Neural cell (in vitro differentiated cells): ENCODE measurements at regions not wholly inside any gene's neighbourhood (a gene's known extent, or its start where the extent isn't known, plus 50 kb on each side); places are given as distances from the start of the nearest gene placed in this dataset.

ENCODE experiments used
- H2AFZ ChIP-seq: fragments of 200-600, 300-800 bp; sonication (generic), shearing (Covaris generic); 2 replicates; pipeline ENCODE4 v1.6.0; 2014; ENCODE audit warnings: low read depth, mild to moderate bottlenecking, antibody characterized with exemption, low read length, moderate library complexity
- H3F3A ChIP-seq: fragments of 200-600 bp; shearing (Covaris generic); 2 replicates; pipeline ENCODE4 v1.6.1; 2016; ENCODE audit warnings: mild to moderate bottlenecking, moderate library complexity, mixed read lengths, antibody characterized with exemption, low read length; ENCODE audit not compliant: insufficient read depth, poor library complexity, severe bottlenecking
- H3K27ac ChIP-seq: fragments of 200-600, 300-800 bp; sonication (generic), shearing (Covaris generic); 2 replicates; pipeline ENCODE4 v1.5.1; 2014; ENCODE audit warnings: mild to moderate bottlenecking, low read length, moderate library complexity
- H3K27me3 ChIP-seq: fragments of 300-800, 200-600 bp; sonication (generic), shearing (Covaris generic); 2 replicates; pipeline ENCODE4 v1.6.0; 2014; ENCODE audit warnings: mild to moderate bottlenecking, low read depth, low read length, moderate library complexity; ENCODE audit not compliant: insufficient read depth
- H3K36me3 ChIP-seq: fragments of 300-800, 200-600 bp; sonication (generic), shearing (Covaris generic); 2 replicates; pipeline ENCODE4 v1.5.1; 2014; ENCODE audit warnings: mild to moderate bottlenecking, antibody characterized with exemption, low read length, moderate library complexity; ENCODE audit not compliant: insufficient read depth
- H3K4me2 ChIP-seq: fragments of 300-800, 200-600 bp; sonication (generic), shearing (Covaris generic); 2 replicates; pipeline ENCODE4 v1.6.0; 2014; ENCODE audit warnings: mild to moderate bottlenecking, low read length
- H3K4me3 ChIP-seq: fragments of 300-800, 200-600 bp; sonication (generic), shearing (Covaris generic); 2 replicates; pipeline ENCODE4 v1.5.1; 2014; ENCODE audit warnings: mild to moderate bottlenecking, low read length, moderate library complexity
- H3K79me2 ChIP-seq: fragments of 200-600 bp; shearing (Covaris generic); replicated peaks from 2 replicates; pipeline ENCODE4 v1.6.0; 2014; ENCODE audit warnings: mild to moderate bottlenecking, low read length, moderate library complexity; ENCODE audit not compliant: insufficient read depth
- H3K9ac ChIP-seq: fragments of 300-800, 200-600 bp; sonication (generic), shearing (Covaris generic); 2 replicates; pipeline ENCODE4 v1.6.1; 2016; ENCODE audit warnings: mild to moderate bottlenecking, low read length, mixed read lengths
- H3K9me2 ChIP-seq: fragments of 200-600 bp; shearing (Covaris generic); 2 replicates; pipeline ENCODE4 v1.6.1; 2016; ENCODE audit warnings: mild to moderate bottlenecking, low read length, mixed read lengths; ENCODE audit not compliant: insufficient read depth
- H3K9me3 ChIP-seq: fragments of 200-600, 300-800 bp; sonication (generic), shearing (Covaris generic); 2 replicates; pipeline ENCODE4 v1.6.1; 2016; ENCODE audit warnings: mild to moderate bottlenecking, mixed run types, low read length, moderate library complexity, mixed read lengths
- H4K20me1 ChIP-seq: fragments of 200-600 bp; shearing (Covaris generic); 2 replicates; pipeline ENCODE4 v1.6.1; 2016; ENCODE audit warnings: mild to moderate bottlenecking, mixed run types; ENCODE audit not compliant: insufficient read depth
- CTCF ChIP-seq: fragments of 450-650 bp; IDR thresholded peaks from 2 replicates; pipeline ENCODE4 v1.5.1; 2014; ENCODE audit warnings: antibody characterized with exemption, mild to moderate bottlenecking, moderate library complexity; ENCODE audit not compliant: poor library complexity, severe bottlenecking
- EP300 ChIP-seq: fragments of 450-650 bp; conservative IDR thresholded peaks from 2 replicates; pipeline ENCODE4 v1.6.1; 2014; ENCODE audit warnings: antibody characterized with exemption, mild to moderate bottlenecking, moderate library complexity; ENCODE audit not compliant: poor library complexity, severe bottlenecking
- EZH2 ChIP-seq: fragments of 200-600, 300-800 bp; shearing (Covaris generic), sonication (generic); IDR thresholded peaks from 2 replicates; pipeline ENCODE4 v1.6.1; 2014; ENCODE audit warnings: antibody characterized with exemption, low read length, borderline replicate concordance, mild to moderate bottlenecking; ENCODE audit not compliant: insufficient read depth, poor library complexity, severe bottlenecking
- MXI1 ChIP-seq: fragments of 450-650 bp; conservative IDR thresholded peaks from 2 replicates; pipeline ENCODE4 v1.6.1; 2014; ENCODE audit warnings: antibody characterized with exemption, mild to moderate bottlenecking; ENCODE audit not compliant: poor library complexity, severe bottlenecking
- POLR2AphosphoS5 ChIP-seq: IDR thresholded peaks from 2 replicates; pipeline ENCODE4 v1.6.1; 2012
- RAD21 ChIP-seq: fragments of 450-650 bp; conservative IDR thresholded peaks from 2 replicates; pipeline ENCODE4 v1.6.1; 2014; ENCODE audit warnings: antibody characterized with exemption, mild to moderate bottlenecking, moderate library complexity
- REST ChIP-seq: IDR thresholded peaks from 2 replicates; pipeline ENCODE4 v1.6.1; 2012; ENCODE audit warnings: borderline replicate concordance
- SMC3 ChIP-seq: fragments of 450-650 bp; conservative IDR thresholded peaks from 2 replicates; pipeline ENCODE4 v1.6.1; 2014; ENCODE audit warnings: antibody characterized with exemption, mild to moderate bottlenecking, moderate library complexity; ENCODE audit not compliant: poor library complexity
- TAF1 ChIP-seq: IDR thresholded peaks from 2 replicates; pipeline ENCODE4 v1.6.1; 2012; ENCODE audit warnings: low read depth

- TF ChIP-seq CTCF (no peak), SMC3 (no peak), EZH2 (no peak), MXI1 (no peak), REST (no peak), EP300 (no peak), TAF1 (no peak), POLR2AphosphoS5 (no peak), RAD21 (no peak)
- no peaks in the 10 kb centered on the region for H4K20me1 ChIP-seq
- H3K4me3 ChIP-seq, result no peak overlapping the region
- no peaks in the 10 kb centered on the region for H3K9me2 ChIP-seq
- H2AFZ ChIP-seq, result no peak overlapping the region
- no peaks in the 10 kb centered on the region for H3K27me3 ChIP-seq
- H3K27ac ChIP-seq, result no peak overlapping the region
- no peak overlapping the region for H3K9ac ChIP-seq
- H3K4me2 ChIP-seq, result no peak overlapping the region
- no peaks in the 10 kb centered on the region for H3K9me3 ChIP-seq
- H3F3A ChIP-seq, result no peaks in the 10 kb centered on the region
- no peaks in the 10 kb centered on the region for H3K36me3 ChIP-seq
- no peaks in the 10 kb centered on the region for H3K79me2 ChIP-seq
These were observed 107.6 kb upstream of the STK26 start for GRCh38 chrX:131915488-131915887.

- no peaks in the 10 kb centered on the region for H3K79me2 ChIP-seq
- no peak overlapping the region for H3K4me2 ChIP-seq
- H3K9me3 ChIP-seq, result no peaks in the 10 kb centered on the region
- H3F3A ChIP-seq, result no peaks in the 10 kb centered on the region
- H3K27ac ChIP-seq, result no peak overlapping the region
- no peaks in the 10 kb centered on the region for H4K20me1 ChIP-seq
- no peak overlapping the region for H2AFZ ChIP-seq
- TF ChIP-seq SMC3 (no peak), MXI1 (no peak), CTCF (no peak), EP300 (no peak), POLR2AphosphoS5 (no peak), RAD21 (no peak), TAF1 (no peak), EZH2 (no peak), REST (no peak)
- H3K27me3 ChIP-seq, result no peaks in the 10 kb centered on the region
- no peak overlapping the region for H3K9ac ChIP-seq
- H3K4me3 ChIP-seq, result no peak overlapping the region
- H3K9me2 ChIP-seq, result no peaks in the 10 kb centered on the region
- H3K36me3 ChIP-seq, result no peaks in the 10 kb centered on the region
These were observed 105.5 kb upstream of the STK26 start for GRCh38 chrX:131917588-131917987.
